ENCODE measurements at regions not wholly inside any gene's neighbourhood (a gene's known extent, or its start where the extent isn't known, plus 50 kb on each side); places are given as distances from the start of the nearest gene placed in this dataset.

GRCh38 chr2:226118471-226119429 is 680.9 kb downstream of the IRS1 start:
- H3K36me3 ChIP-seq (ENCODE audit: insufficient read depth, low read length) = no peaks in the 10 kb centered on the region
- ChIA-PET POLR2A (no interaction called here), CTCF (no interaction called here)
- no peak overlapping the region for H3K4me3 ChIP-seq (ENCODE audit: low read length)
- no peaks in the 10 kb centered on the region for H3K9me3 Mint-ChIP-seq
- H3K27me3 Mint-ChIP-seq = no peaks in the 10 kb centered on the region
- DNase-seq = peak in 2 of 14 experiments; percentile 42 to 54
- no peaks in the 10 kb centered on the region for H3K4me1 ChIP-seq (ENCODE audit: insufficient read depth, low read length)
- no peaks in the 10 kb centered on the region for H3K9me3 ChIP-seq (ENCODE audit: control insufficient read depth in 1 of 2, insufficient read depth in 1 of 2, low read length in 2 of 2)
- H3K27ac Mint-ChIP-seq = no peak overlapping the region
- no peaks in the 10 kb centered on the region for H3K36me3 Mint-ChIP-seq (ENCODE audit: low read depth)
- no peaks in the 10 kb centered on the region for H3K27me3 ChIP-seq (ENCODE audit: control insufficient read depth in 1 of 2, insufficient read depth in 2 of 2, low read length in 2 of 2)
- H3K4me1 Mint-ChIP-seq (ENCODE audit: low read depth) = no peaks in the 10 kb centered on the region
- intact Hi-C loops (cut with DNase I, micrococcal nuclease) = no loop called here
- no peak overlapping the region for H3K27ac ChIP-seq (ENCODE audit: low read depth in 1 of 2, low read length in 2 of 2)
- H3K4me3 Mint-ChIP-seq = no peak overlapping the region
- no peak for TF ChIP-seq CTCF (IDR thresholded peaks at IDR 0.05)
- ATAC-seq (ENCODE audit: poor library complexity) = no peak

GRCh38 chr2:226117510-226118065 is 682.0 kb downstream of the IRS1 start:
- H3K4me1 ChIP-seq (ENCODE audit: insufficient read depth, low read length) = no peaks in the 10 kb centered on the region
- POLR2A ChIA-PET = no interaction called here
- H3K27me3 ChIP-seq (ENCODE audit: control insufficient read depth in 1 of 2, insufficient read depth in 2 of 2, low read length in 2 of 2) = no peaks in the 10 kb centered on the region
- no peak overlapping the region for H3K4me3 Mint-ChIP-seq
- no peak overlapping the region for H3K4me3 ChIP-seq (ENCODE audit: low read length)
- DNase-seq (no peak), ATAC-seq (ENCODE audit: poor library complexity) (no peak)
- TF ChIP-seq CTCF (IDR thresholded peaks at IDR 0.05) = no peak
- H3K36me3 ChIP-seq (ENCODE audit: insufficient read depth, low read length) = no peaks in the 10 kb centered on the region
- no peaks in the 10 kb centered on the region for H3K27me3 Mint-ChIP-seq
- H3K4me1 Mint-ChIP-seq (ENCODE audit: low read depth) = no peaks in the 10 kb centered on the region
- H3K27ac Mint-ChIP-seq = no peak overlapping the region
- no peak overlapping the region for H3K27ac ChIP-seq (ENCODE audit: low read depth in 1 of 2, low read length in 2 of 2)
- CTCF ChIA-PET = no interaction called here
- intact Hi-C loops (cut with DNase I, micrococcal nuclease) = no loop called here
- no peaks in the 10 kb centered on the region for H3K9me3 ChIP-seq (ENCODE audit: control insufficient read depth in 1 of 2, insufficient read depth in 1 of 2, low read length in 2 of 2)
- no peaks in the 10 kb centered on the region for H3K36me3 Mint-ChIP-seq (ENCODE audit: low read depth)
- no peaks in the 10 kb centered on the region for H3K9me3 Mint-ChIP-seq

- intact Hi-C loops (cut with DNase I, micrococcal nuclease) = no loop called here
- no peaks in the 10 kb centered on the region for H3K27me3 ChIP-seq (ENCODE audit: control insufficient read depth in 1 of 2, insufficient read depth in 2 of 2, low read length in 2 of 2)
- H3K4me3 Mint-ChIP-seq = no peak overlapping the region
- ATAC-seq (ENCODE audit: poor library complexity) = no peak
- POLR2A ChIA-PET = no interaction called here
- no peaks in the 10 kb centered on the region for H3K36me3 Mint-ChIP-seq (ENCODE audit: low read depth)
- H3K27ac ChIP-seq (ENCODE audit: low read depth in 1 of 2, low read length in 2 of 2) = no peak overlapping the region
- no peak for DNase-seq
- no peaks in the 10 kb centered on the region for H3K9me3 ChIP-seq (ENCODE audit: control insufficient read depth in 1 of 2, insufficient read depth in 1 of 2, low read length in 2 of 2)
- no peaks in the 10 kb centered on the region for H3K4me1 ChIP-seq (ENCODE audit: insufficient read depth, low read length)
- no peak overlapping the region for H3K27ac Mint-ChIP-seq
- no peak overlapping the region for H3K4me3 ChIP-seq (ENCODE audit: low read length)
- no peaks in the 10 kb centered on the region for H3K4me1 Mint-ChIP-seq (ENCODE audit: low read depth)
- no peak for TF ChIP-seq CTCF (IDR thresholded peaks at IDR 0.05)
- H3K9me3 Mint-ChIP-seq = no peaks in the 10 kb centered on the region
- no peaks in the 10 kb centered on the region for H3K36me3 ChIP-seq (ENCODE audit: insufficient read depth, low read length)
- CTCF ChIA-PET = no interaction called here
- no peaks in the 10 kb centered on the region for H3K27me3 Mint-ChIP-seq
These were observed 683.3 kb downstream of the IRS1 start for GRCh38 chr2:226116346-226116745.
